ENCODE measurements at regions not wholly inside any gene's neighbourhood (a gene's known extent, or its start where the extent isn't known, plus 50 kb on each side); places are given as distances from the start of the nearest gene placed in this dataset.

DNA sequence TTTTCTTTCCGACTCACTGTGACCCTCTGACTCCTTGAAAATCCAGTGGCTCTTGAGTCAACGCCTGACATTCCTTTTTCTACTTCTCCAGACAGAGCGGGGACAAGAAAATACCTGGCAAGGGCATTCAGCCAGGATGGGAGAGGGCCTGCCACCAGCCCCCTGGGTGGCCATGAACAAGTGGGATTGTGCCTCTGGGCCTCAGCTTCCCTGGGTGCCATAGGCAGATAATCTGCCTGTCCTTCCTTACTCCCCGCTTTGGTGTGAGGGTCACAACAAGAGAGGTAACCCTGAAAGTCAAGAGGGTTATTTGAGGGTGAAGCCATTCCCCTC, 613.9 kb upstream of the CADM1 start:
- H3K27ac ChIP-seq, result no peak overlapping the region

DNA sequence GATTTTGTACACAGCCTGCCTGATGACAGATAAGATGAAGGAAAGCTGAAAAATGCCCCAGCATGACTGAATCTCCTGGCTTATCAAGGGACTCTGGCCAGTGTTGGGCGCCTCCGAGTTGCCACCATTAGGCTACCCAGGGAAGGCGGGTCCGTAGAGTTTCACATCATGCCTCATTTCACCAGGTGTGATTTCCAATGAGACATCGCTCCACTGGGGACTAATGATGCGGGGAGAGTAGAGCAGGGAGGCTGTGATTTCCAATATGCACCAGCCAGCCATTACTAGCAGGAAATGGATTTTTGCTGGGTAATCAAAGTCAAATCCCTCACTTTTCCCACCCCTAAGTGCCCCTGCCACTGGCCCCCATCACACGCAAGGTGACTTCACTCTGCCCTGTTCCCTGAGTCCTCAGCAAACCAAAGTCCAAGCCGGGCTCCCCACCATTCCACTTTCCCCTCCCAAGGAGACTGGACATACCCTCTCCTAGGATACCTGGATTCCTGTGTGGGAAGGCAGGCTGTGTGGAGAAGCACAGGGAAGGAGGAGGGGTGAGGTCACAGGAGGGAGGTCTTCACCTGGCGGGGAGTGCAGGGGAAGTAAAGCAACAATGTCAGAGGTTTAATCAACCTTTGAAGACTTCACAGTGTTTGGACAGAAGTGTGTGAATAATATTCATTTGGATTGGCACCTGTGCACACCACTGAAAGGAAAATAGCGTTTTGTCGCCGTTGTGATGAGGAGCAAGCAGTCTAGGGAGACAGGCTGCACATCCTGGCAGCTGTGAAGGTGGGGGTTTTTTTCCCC, 613.3 kb upstream of the CADM1 start:
- no peak overlapping the region for H3K27ac ChIP-seq
- no peak for DNase-seq (ENCODE audit: low read depth, low spot score)

More for the DNA sequence above, 613.9 kb upstream of the CADM1 start:
- no peak for DNase-seq (ENCODE audit: low read depth, low spot score)

DNA sequence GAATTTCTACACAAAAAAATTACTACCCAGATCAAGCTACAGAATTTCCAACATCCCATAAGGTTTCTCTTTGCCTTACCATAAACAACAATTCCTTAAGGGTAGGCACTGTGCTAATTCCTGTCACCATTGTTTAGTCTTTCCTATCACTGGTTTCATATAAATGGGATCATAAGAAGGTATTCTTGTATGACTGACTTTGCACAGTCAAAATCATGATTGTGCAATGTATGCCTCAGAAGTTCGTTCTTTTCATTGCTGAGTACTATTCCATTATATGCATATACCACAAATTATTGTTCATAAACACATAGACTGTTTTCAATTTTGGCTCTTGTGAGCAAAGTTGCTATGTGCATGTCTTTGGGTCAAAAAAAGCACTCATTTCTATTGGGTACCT, 611.6 kb upstream of the CADM1 start:
- no peak overlapping the region for H3K27ac ChIP-seq
- DNase-seq (ENCODE audit: low read depth, low spot score), result no peak

DNA sequence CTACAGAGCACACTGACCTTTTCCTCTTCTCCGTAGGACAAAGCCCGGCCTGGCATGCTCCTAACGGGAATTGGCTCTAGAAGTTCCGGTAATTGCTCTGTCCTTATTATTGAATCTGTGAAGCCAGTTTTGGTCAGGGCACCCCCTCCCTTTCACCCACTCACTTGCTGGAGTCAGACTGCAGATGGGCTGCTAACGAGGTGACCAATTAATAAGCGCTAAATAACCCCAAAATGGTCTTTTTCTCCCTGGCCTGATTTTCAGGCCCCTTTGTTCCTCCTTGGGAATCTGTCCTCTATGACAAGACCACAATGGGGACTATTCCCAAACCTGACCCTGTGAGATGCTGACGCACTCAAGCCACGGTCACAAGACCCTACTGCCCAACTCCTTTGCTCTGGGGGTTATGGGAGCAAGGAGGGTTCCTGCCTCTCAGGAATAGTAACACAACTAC, 610.0 kb upstream of the CADM1 start:
- DNase-seq (ENCODE audit: low read depth, low spot score), result no peak
- no peak overlapping the region for H3K27ac ChIP-seq

DNA sequence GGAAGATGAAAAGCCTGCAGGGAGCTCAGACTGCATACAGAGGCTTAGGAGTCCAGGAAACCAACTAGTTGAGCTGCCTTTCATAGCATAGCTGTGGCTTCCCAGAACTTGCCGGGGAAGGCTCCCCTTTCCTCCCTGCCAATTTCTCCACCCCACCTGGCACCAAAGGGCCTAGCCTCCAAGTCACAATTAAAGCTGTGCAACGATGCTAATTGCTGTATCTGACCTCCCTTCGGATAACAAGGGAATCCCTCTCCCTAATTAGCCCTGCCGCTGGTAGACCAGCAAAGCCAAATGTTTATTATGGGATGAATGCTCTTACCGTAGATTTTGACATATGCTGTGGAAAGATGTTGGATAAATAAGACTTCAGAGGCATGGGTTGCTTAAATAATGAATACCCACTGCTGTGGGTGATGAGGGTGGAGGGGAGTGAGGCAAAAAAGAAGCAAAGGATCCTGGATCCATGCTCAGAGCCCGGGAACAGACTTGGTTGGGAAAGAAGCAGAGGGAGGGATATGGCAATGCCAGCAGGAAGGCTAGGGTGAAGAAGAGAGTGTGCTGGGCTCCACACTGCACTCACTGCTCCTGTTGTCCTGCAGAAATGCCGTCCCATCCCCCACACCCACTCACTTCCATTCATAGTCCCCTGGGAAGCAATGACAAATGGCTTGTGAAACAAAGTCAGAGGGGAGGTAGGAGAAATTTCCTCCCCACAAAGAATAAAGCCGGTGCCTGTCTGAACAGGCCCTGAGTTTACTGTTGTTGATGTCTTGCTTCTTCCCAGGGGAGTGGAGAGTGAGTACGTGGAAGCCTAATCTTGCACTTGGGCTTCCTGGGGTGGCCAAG, 608.1 kb upstream of the CADM1 start:
- H3K27ac ChIP-seq, result no peak overlapping the region
- DNase-seq (ENCODE audit: low read depth, low spot score), result no peak

DNA sequence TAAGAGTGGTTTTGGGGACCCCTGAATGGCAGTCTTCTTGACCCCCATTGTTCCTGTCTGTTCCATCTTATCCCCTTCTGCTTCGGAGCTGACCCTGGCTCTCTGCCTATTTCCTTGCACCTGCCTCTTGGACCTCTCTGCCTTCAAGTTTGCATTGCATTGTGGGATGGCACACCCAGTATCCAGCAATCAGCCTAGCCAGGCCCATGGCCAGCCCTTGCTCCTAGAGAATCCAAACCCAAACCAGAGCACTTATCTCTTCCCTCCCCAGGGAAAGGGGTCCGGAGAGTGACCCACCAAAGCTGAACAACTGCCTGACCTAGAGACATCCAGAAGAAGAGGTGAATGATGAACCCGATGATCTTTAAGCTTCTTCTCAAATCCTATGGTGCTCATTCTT, 607.3 kb upstream of the CADM1 start:
- H3K27ac ChIP-seq, result no peak overlapping the region
- no peak for DNase-seq (ENCODE audit: low read depth, low spot score)

DNA sequence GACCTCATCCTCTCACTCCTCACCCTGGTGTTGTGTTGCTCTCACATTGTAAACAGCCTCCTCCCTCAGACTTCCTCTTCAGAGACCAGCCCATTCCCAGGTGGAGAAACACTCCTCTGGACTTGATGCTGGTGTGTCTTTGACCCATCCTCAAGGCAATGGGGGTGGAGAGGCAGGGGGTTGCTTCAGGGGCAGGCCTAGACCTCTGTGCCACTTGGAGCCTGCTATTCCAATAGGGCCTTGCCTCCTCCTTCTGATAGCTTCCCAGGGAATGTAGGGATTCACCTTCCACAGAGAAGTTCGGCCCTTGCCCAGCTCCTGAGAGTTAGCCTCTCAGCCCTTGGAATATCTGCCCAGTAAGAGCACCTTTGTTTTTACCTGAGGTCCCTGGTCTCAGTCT, 606.6 kb upstream of the CADM1 start:
- no peak overlapping the region for H3K27ac ChIP-seq
- DNase-seq (ENCODE audit: low read depth, low spot score), result no peak

DNA sequence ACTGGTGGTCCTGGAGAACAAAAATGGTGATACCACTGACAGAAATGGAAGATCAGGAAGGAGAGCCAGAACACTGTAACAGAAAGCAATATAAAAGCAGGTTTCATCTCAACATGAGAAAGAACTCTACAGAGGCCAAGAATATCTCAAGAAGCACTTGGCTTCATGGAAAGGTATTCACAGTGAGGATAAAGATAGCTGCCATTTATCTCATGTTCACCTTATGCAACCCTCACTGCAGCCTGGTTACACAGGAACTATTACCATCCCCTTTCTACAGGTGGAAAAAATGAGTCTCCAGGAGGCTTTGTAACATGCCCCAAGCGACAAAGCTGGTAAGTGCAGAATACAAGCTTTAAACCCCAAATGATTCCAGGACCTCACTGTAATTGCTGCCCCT, 606.1 kb upstream of the CADM1 start:
- no peak overlapping the region for H3K27ac ChIP-seq
- no peak for DNase-seq (ENCODE audit: low read depth, low spot score)

DNA sequence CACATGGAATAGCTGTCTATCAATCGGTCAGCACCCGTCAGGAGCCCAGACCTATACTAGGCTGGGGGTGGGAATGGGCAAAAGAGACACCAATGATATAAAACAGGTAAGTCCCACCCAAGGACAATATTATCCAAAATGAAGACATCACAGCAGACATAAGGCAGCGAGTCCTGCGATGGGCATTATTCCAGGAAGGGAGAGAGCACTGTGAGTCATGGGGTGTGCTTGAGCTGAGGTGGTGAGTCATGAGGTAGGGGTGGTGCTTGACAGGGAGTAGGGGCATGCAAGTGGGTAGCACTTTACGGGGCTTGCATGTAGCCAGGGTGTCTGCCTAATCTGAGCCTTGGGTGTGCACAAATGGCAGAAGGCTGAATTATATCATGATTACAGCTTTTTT, 605.0 kb upstream of the CADM1 start:
- peak; percentile 39 for DNase-seq (ENCODE audit: low read depth, low spot score)

DNA sequence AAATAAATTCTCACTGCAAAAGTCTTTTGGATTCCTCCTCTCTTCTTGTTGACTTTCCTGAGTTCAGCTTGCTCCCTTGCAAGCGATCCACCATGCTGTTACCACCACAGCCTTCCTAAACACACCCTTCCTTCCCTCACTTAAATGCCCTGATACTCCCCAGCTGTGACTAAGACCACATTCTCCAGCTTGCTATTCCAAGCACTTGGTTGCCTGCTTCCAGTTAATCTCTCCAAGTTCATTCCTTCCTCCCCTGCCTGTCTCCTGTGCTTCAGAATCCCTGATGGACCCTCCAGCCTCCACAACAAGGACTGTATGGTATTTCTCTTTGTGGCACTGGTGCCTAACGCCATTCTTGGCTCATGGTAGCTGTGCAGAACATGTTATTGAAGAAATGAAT, 603.9 kb upstream of the CADM1 start:
- no peak for DNase-seq (ENCODE audit: low read depth, low spot score)
- no peak overlapping the region for H3K27ac ChIP-seq

More for the DNA sequence above, 605.0 kb upstream of the CADM1 start:
- no peak overlapping the region for H3K27ac ChIP-seq

DNA sequence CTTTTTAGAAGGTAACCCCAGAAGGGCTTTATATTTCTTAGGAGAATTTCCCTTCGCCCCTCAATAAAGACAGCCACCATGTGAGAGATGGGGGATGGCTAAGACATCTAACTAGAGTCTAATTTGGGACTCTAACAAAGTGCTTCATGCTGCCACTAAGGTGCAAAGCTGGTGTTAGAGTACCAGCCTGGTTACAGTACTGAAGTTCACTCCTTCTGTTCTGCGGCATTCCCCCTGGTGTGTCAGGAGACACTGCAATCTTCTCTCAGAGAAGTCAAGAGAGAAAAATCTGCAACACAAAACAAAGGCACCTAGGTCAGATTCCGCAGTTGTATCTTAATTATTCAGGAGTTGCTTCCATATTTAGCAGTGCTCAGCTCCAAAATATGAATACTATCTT, 603.0 kb upstream of the CADM1 start:
- no peak for DNase-seq (ENCODE audit: low read depth, low spot score)
- no peak overlapping the region for H3K27ac ChIP-seq

DNA sequence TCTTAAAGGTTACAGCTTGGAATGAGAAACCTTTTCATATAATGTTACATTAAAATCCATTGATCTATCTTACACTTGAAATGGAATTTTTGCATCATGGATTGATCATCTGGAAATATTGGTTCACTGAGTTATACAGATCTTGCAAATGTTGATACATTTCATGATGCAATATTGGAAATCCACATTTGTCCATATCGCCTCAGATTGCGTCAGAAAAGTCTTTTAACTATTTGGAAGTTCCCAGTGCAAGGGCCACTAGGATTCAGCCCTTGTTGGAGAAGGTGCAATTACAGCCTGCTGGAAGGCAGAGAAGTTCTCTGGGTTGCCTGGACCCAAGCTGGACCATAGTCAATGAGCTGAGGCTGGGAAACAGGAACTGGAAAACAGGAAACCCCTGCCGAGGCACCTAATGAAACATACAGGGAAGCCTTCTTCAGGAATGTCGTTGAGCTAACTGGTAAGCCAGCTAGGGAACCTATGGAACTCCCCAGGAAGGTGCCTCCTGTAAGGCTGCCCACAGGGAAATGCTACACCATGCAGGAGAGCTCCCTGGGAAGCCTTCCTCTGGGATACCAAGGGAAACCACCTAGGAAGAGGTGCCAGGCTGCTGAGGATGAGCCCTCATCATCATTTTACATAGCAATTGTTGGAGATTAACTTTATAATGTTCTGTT, 600.4 kb upstream of the CADM1 start:
- H3K27ac ChIP-seq, result no peak overlapping the region
- DNase-seq (ENCODE audit: low read depth, low spot score), result no peak

DNA sequence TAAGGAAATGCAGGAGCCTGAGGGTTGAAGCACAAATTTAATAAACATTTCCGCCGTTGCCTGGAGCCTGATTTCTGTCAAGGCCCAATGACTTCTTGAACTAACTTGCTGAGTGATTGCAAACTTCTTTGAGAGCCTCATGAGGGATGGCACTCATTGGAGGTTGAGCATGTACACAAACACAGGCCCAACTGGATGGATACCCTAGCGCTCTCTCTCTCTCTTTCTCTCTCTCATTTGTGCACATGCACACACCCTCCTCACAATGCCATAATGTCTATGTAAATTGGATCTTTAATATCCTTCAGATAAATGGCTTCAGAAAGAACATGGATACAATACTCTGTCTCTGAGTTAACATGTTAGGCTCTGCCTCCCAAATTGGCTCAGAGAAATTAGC, 597.7 kb upstream of the CADM1 start:
- no peak overlapping the region for H3K27ac ChIP-seq
- DNase-seq (ENCODE audit: low read depth, low spot score), result no peak

DNA sequence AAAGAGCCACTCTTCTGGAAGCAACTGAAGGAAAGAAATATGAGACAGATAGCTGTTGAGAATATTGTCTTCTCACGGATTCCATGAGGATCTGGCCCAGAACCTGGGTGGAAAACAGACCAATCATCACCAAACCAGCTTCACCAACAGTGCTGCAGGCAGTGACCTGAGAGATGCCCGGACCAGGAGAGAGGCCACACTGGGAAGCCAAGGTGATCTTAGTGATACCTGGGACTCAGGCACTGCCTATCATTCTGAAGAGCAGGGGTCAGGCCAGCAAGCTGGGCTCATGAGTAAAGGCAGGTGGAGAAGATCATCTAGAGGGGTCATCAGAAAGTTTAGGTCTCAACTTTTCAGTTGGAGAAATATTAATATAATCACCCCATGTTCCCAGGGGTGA, 595.8 kb upstream of the CADM1 start:
- DNase-seq (ENCODE audit: low read depth, low spot score), result no peak
- H3K27ac ChIP-seq, result no peak overlapping the region

DNA sequence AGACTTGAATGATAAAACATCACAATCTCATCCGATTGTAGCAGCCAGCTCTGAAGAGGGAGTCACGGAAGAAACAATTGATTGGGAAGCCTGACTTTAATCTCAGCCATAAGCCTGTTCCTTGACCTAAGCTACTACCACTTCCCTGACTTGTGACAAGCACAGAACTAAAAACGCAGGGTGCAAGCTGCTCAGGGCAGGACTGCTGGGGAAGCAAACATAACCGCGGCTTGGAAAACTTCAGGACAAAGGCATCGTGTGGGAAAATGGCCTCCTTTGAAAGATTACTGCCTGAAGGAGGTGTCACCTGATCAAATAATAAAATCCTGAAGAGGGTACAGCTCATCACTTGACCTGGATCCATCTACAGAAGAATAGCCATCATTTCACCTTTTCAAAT, 595.3 kb upstream of the CADM1 start:
- H3K27ac ChIP-seq, result no peak overlapping the region
- no peak for DNase-seq (ENCODE audit: low read depth, low spot score)

DNA sequence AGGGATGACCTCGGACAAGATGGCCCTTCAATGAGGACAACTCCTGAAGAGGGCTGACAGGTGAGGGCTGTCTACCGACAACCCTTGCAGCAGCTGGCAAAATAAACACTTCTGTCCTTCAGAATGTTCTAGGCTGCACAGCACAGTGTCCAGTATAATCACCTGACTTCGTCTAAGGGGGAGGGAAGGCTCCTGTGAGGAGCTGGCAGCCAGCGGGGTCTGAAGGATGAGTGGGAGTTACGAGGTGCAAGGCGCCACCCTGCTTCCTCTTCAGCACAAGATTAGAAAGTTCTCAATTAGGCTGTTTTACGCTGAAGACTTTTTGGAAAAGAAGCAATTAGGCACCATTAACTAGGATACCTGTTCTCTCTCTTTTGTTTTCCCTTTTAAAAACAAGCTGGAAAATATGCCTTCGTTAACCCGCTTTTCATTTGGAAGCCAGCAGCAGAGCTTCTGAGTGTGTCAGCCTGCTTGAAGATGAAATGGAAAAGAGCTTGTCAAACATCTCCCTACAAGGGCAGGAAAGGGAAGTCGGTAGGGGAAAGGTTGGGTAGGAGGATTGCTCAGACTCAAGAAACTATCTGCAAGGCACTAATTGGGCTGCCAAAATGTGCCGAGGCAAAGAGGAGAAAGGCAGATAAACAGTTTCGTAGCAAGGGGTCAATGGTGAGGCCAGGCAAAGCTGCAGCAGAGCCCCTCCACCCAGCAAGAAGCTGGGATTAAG, 592.2 kb upstream of the CADM1 start:
- no peak overlapping the region for H3K27ac ChIP-seq
- no peak for DNase-seq (ENCODE audit: low read depth, low spot score)

DNA sequence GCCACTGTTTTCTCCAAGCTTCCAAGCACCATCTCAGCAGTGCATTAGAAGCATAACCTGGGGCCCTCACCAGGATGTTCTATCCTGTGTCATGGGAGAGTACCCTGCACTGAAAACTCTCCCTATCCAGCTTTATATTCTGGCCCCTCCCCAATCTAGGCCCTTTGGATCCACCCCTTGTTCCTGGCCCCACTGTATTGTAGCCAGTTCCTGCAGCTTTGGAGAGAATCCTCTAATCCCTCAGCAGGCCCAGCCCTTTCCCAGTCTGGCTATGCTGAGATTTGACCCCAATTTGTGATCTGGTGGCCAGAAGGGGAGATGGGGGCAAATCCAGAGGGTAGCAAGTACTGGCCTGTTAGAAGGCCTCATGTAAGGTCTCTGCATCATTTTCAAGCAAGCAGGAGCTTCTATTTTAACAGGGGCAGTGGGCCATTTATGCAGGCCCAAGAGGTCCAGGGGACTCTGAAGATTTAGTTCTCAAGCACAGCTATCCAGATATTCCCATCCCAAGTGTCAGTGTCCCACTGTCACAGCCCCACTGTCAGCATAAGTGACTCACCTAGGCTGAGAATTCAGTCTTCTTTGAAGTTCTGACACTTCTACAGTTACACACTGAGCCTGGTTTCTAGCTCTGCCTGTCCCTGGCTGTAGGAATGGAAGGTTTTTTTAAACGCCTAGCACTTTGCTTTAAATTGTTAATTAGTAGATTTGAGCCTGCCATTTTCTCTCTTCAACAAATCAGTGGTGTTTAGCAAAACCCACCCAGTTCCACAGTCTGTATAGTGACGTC, 589.5 kb upstream of the CADM1 start:
- H3K27ac ChIP-seq, result no peak overlapping the region
- DNase-seq (ENCODE audit: low read depth, low spot score), result no peak

DNA sequence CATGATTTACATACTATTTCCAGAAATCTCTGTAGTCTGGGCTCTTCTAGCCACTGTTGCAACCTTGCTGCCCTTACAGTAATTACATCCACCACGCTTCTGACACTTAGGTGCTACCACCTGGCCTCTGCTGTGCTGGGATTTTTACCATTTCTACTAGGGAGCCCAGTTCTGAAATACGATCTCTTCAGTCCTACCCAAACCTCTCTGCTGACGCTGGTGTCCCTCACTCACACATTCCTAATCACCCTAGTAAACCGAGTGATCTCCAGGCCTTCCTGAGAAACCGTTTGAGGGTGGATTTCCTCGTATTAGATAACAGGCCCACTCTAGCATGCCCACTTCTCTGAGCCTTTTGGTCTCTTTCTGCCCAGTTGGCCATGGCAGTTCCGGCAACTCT, 588.9 kb upstream of the CADM1 start:
- no peak overlapping the region for H3K27ac ChIP-seq
- DNase-seq (ENCODE audit: low read depth, low spot score), result no peak

DNA sequence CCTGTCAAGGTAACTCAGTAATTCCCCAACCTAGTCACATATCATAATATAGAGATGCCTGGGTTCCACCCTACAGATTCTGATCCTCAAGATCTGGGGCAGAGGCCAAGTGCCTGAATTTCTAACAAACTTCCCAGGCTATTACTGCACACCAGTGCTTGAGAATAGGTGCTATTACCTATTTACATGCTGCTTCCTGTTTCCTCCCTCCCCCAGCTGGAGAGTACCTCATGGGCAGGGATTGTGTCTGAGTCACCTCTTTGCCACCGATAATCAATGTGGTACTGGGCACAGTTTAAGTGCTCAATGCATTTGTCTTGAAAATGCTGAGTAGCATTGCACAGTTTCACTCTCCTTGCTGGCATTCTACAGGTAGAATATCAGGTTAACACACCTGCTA, 582.2 kb upstream of the CADM1 start:
- no peak for DNase-seq (ENCODE audit: low read depth, low spot score)
- H3K27ac ChIP-seq, result no peak overlapping the region
